Osteocyte (in vitro differentiated cells): ENCODE measurements at regions not wholly inside any gene's neighbourhood (a gene's known extent, or its start where the extent isn't known, plus 50 kb on each side); places are given as distances from the start of the nearest gene placed in this dataset.

Experiments used
- DNase-seq: peaks from one replicate; pipeline ENCODE4 v3.0.0; 2021; ENCODE audit warnings: mixed read lengths; ENCODE audit not compliant: unreplicated experiment; ENCODE audit errors: extremely low spot score
- H3K27ac Mint-ChIP-seq: one replicate; pipeline ENCODE4 v1.8.0; 2021; ENCODE audit warnings: mild to moderate bottlenecking, mixed read lengths; ENCODE audit not compliant: unreplicated experiment
- H3K27me3 Mint-ChIP-seq: one replicate; pipeline ENCODE4 v1.8.0; 2021; ENCODE audit warnings: mixed read lengths; ENCODE audit not compliant: unreplicated experiment
- H3K36me3 Mint-ChIP-seq: one replicate; pipeline ENCODE4 v1.8.0; 2021; ENCODE audit warnings: mixed read lengths; ENCODE audit not compliant: unreplicated experiment
- H3K4me1 Mint-ChIP-seq: one replicate; pipeline ENCODE4 v1.8.0; 2021; ENCODE audit warnings: mixed read lengths; ENCODE audit not compliant: unreplicated experiment
- H3K4me3 Mint-ChIP-seq: one replicate; pipeline ENCODE4 v1.8.0; 2021; ENCODE audit warnings: mild to moderate bottlenecking, moderate library complexity, mixed read lengths; ENCODE audit not compliant: unreplicated experiment
- H3K9me3 Mint-ChIP-seq: one replicate; pipeline ENCODE4 v1.8.0; 2021; ENCODE audit warnings: mixed read lengths; ENCODE audit not compliant: unreplicated experiment
- CTCF ChIP-seq: fragments of 200-600 bp; sonication (generic); IDR thresholded peaks from 2 replicates; pipeline ENCODE4 v1.5.0; 2021; ENCODE audit warnings: antibody characterized with exemption, mild to moderate bottlenecking, moderate library complexity

DNA sequence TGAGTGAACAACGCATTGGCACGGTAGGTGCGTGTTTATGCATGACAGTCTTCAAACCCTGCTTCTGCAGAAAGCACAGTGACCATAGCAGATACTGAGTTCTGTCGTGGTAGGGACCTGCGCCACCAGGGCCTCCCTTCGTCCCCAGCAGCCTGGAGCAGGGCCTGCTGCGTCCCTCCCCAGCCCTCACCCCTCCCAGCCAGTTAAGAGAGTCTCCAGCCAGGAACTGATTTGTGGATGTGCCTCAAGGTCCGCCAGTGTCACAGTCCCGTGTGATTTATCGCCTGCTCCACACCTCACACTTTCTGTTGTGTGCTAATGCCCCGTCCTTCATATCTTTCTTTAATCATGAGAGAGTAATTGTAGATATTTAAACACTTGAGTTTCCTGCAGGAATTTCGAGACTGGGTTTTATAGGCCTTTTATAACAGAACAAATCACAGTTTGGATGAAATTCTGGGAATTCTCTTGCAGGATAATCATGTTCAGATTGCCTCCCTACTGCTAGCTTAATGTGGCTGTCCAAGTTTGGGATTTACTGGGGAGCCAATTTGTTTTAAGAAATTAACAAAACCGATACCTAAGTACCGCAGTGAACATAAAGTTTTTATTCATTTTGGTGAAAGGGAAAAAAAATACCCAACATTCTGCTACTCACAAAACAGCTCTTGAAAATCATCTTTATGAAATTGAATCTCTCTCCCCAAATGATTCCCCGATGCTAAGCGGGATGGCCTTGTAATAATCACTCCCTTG lies 438.6 kb downstream of the TSHZ3 start:
- H3K4me1 Mint-ChIP-seq, result no peaks in the 10 kb centered on the region
- no peak overlapping the region for H3K27ac Mint-ChIP-seq
- DNase-seq, result no peak
- no peaks in the 10 kb centered on the region for H3K27me3 Mint-ChIP-seq
- no peak for TF ChIP-seq CTCF
- peaks cover 4% of the 10 kb centered on the region for H3K9me3 Mint-ChIP-seq
- no peaks in the 10 kb centered on the region for H3K36me3 Mint-ChIP-seq
- H3K4me3 Mint-ChIP-seq, result no peak overlapping the region

GRCh38 chr19:30909216-30909615 lies 440.0 kb downstream of the TSHZ3 start:
- Mint-ChIP-seq H3K4me3 (no peak overlapping the region), H3K27ac (no peak overlapping the region), H3K36me3 (no peaks in the 10 kb centered on the region), H3K4me1 (no peaks in the 10 kb centered on the region), H3K9me3 (peaks cover 10% of the 10 kb centered on the region), H3K27me3 (no peaks in the 10 kb centered on the region)
- DNase-seq, result no peak
- TF ChIP-seq CTCF, result no peak

GRCh38 chr19:30908262-30908771 lies 440.9 kb downstream of the TSHZ3 start:
- Mint-ChIP-seq H3K9me3 (peaks cover 10% of the 10 kb centered on the region), H3K36me3 (no peaks in the 10 kb centered on the region), H3K4me3 (no peak overlapping the region), H3K27me3 (no peaks in the 10 kb centered on the region), H3K4me1 (no peaks in the 10 kb centered on the region), H3K27ac (no peak overlapping the region)
- DNase-seq, result no peak
- TF ChIP-seq CTCF, result no peak

GRCh38 chr19:30906871-30907270 lies 442.4 kb downstream of the TSHZ3 start:
- no peaks in the 10 kb centered on the region for H3K27me3 Mint-ChIP-seq
- H3K4me1 Mint-ChIP-seq, result no peaks in the 10 kb centered on the region
- no peak overlapping the region for H3K27ac Mint-ChIP-seq
- DNase-seq, result no peak
- H3K9me3 Mint-ChIP-seq, result peaks cover 16% of the 10 kb centered on the region
- TF ChIP-seq CTCF, result no peak
- no peaks in the 10 kb centered on the region for H3K36me3 Mint-ChIP-seq
- H3K4me3 Mint-ChIP-seq, result no peak overlapping the region

- H3K9me3 Mint-ChIP-seq, result peaks cover 19% of the 10 kb centered on the region
- no peak overlapping the region for H3K27ac Mint-ChIP-seq
- H3K27me3 Mint-ChIP-seq, result no peaks in the 10 kb centered on the region
- no peak overlapping the region for H3K4me3 Mint-ChIP-seq
- no peak for TF ChIP-seq CTCF
- H3K36me3 Mint-ChIP-seq, result no peaks in the 10 kb centered on the region
- no peak for DNase-seq
- H3K4me1 Mint-ChIP-seq, result no peaks in the 10 kb centered on the region
Observed at GRCh38 chr19:30900051-30900450, 449.2 kb downstream of the TSHZ3 start.
